Neural progenitor cell (in vitro differentiated cells): ENCODE measurements at regions not wholly inside any gene's neighbourhood (a gene's known extent, or its start where the extent isn't known, plus 50 kb on each side); places are given as distances from the start of the nearest gene placed in this dataset.

Experiments
- DNase-seq: peaks from one replicate; pipeline ENCODE4 v3.0.0-alpha.2; 2016; ENCODE audit warnings: low spot score
- H2AFZ ChIP-seq: fragments of 200-600 bp; sonication (generic); replicated peaks from 2 replicates; pipeline ENCODE4 v1.6.1; 2016; ENCODE audit warnings: antibody characterized with exemption
- H3F3A ChIP-seq: fragments of 200-600 bp; sonication (generic); 2 replicates; pipeline ENCODE4 v1.6.1; 2016; ENCODE audit warnings: antibody characterized with exemption, low read depth
- H3K27ac ChIP-seq: fragments of 200-600 bp; sonication (generic); 2 replicates; pipeline ENCODE4 v1.5.1; 2016; ENCODE audit warnings: mild to moderate bottlenecking
- H3K27me3 ChIP-seq: fragments of 200-600 bp; sonication (generic); 2 replicates; pipeline ENCODE4 v1.6.1; 2016; ENCODE audit warnings: mild to moderate bottlenecking, moderate library complexity
- H3K36me3 ChIP-seq: fragments of 200-600 bp; sonication (generic); 2 replicates; pipeline ENCODE4 v1.5.1; 2016
- H3K4me1 ChIP-seq: fragments of 200-600 bp; sonication (generic); 2 replicates; pipeline ENCODE4 v1.6.1; 2016; ENCODE audit warnings: mixed run types
- H3K4me2 ChIP-seq: fragments of 200-600 bp; sonication (generic); 2 replicates; pipeline ENCODE4 v1.6.1; 2016
- H3K4me3 ChIP-seq: fragments of 200-600 bp; sonication (generic); 2 replicates; pipeline ENCODE4 v1.5.1; 2016
- H3K79me2 ChIP-seq: fragments of 200-600 bp; sonication (generic); 2 replicates; pipeline ENCODE4 v1.6.1; 2016; ENCODE audit warnings: low read depth
- H3K9ac ChIP-seq: fragments of 200-600 bp; sonication (generic); 2 replicates; pipeline ENCODE4 v1.6.1; 2016
- H3K9me3 ChIP-seq: fragments of 200-600 bp; sonication (generic); 2 replicates; pipeline ENCODE4 v1.5.1; 2016; ENCODE audit warnings: low read depth
- H4K20me1 ChIP-seq: fragments of 200-600 bp; sonication (generic); 2 replicates; pipeline ENCODE4 v1.6.1; 2016; ENCODE audit warnings: low read depth
- H3K27ac Mint-ChIP-seq: 3 replicates; pipeline ENCODE4 v1.8.0; 2021; ENCODE audit warnings: mixed read lengths
- H3K27me3 Mint-ChIP-seq: 2 replicates; pipeline ENCODE4 v1.8.0; 2022; ENCODE audit warnings: low read depth, mild to moderate bottlenecking, inconsistent platforms, moderate library complexity, mixed read lengths; ENCODE audit not compliant: insufficient read depth
- H3K36me3 Mint-ChIP-seq: 3 replicates; pipeline ENCODE4 v1.8.0; 2021; ENCODE audit warnings: mixed read lengths
- H3K4me1 Mint-ChIP-seq: 3 replicates; pipeline ENCODE4 v1.8.0; 2021; ENCODE audit warnings: mixed read lengths
- H3K4me3 Mint-ChIP-seq: 3 replicates; pipeline ENCODE4 v1.8.0; 2021; ENCODE audit warnings: mild to moderate bottlenecking, moderate library complexity, mixed read lengths
- H3K9me3 Mint-ChIP-seq: 3 replicates; pipeline ENCODE4 v1.8.0; 2020; ENCODE audit warnings: mixed read lengths
- CTCF ChIP-seq: fragments of 200-600 bp; sonication (generic); IDR thresholded peaks from 2 replicates; pipeline ENCODE4 v1.5.1; 2017; ENCODE audit warnings: antibody characterized with exemption, mild to moderate bottlenecking
- EZH2 ChIP-seq: fragments of 200-600 bp; sonication (generic); IDR thresholded peaks from 2 replicates; pipeline ENCODE4 v1.6.1; 2017; ENCODE audit warnings: antibody characterized with exemption, mild to moderate bottlenecking, moderate library complexity
- EZH2phosphoT487 ChIP-seq: fragments of 200-600 bp; sonication (generic); IDR thresholded peaks from 2 replicates; pipeline ENCODE4 v1.6.1; 2017; ENCODE audit warnings: antibody characterized with exemption

GRCh38 chr16:14331020-14331419, 259.9 kb downstream of the MRTFB start:
- H3K4me3 ChIP-seq: no peak overlapping the region
- H3K9me3 ChIP-seq: peaks cover 5% of the 10 kb centered on the region
- H3K79me2 ChIP-seq: no peaks in the 10 kb centered on the region
- H3F3A ChIP-seq: peaks cover 5% of the 10 kb centered on the region
- H3K36me3 ChIP-seq: no peaks in the 10 kb centered on the region
- H3K4me1 ChIP-seq: peaks cover 7% of the 10 kb centered on the region
- no peak overlapping the region for H3K9ac ChIP-seq
- H3K9me3 Mint-ChIP-seq: peaks cover 7% of the 10 kb centered on the region
- H4K20me1 ChIP-seq: no peaks in the 10 kb centered on the region
- TF ChIP-seq EZH2phosphoT487 (no peak), EZH2 (no peak)
- H3K27ac ChIP-seq: no peak overlapping the region
- no peak for DNase-seq
- H3K27me3 Mint-ChIP-seq: peaks cover 11% of the 10 kb centered on the region
- H3K4me3 Mint-ChIP-seq: no peak overlapping the region
- no peaks in the 10 kb centered on the region for H3K27me3 ChIP-seq
- peaks cover 17% of the 10 kb centered on the region for H3K4me1 Mint-ChIP-seq
- no peak overlapping the region for H2AFZ ChIP-seq
- no peak overlapping the region for H3K27ac Mint-ChIP-seq
- H3K36me3 Mint-ChIP-seq: peaks cover 5% of the 10 kb centered on the region
- no peak overlapping the region for H3K4me2 ChIP-seq

GRCh38 chr16:14329727-14330350, 258.7 kb downstream of the MRTFB start:
- TF ChIP-seq EZH2 (no peak), EZH2phosphoT487 (no peak), CTCF (no peak)
- peaks cover 5% of the 10 kb centered on the region for H3K36me3 Mint-ChIP-seq

GRCh38 chr16:14325502-14326401, 254.6 kb downstream of the MRTFB start:
- H4K20me1 ChIP-seq: no peaks in the 10 kb centered on the region
- DNase-seq: peak; percentile 45
- peaks cover 12% of the 10 kb centered on the region for H3F3A ChIP-seq
- Mint-ChIP-seq H3K27me3 (peaks cover 5% of the 10 kb centered on the region), H3K36me3 (peaks cover 5% of the 10 kb centered on the region), H3K4me3 (peak overlapping the region; percentile 49), H3K9me3 (peaks cover 7% of the 10 kb centered on the region), H3K27ac (peak overlapping the region; percentile 95), H3K4me1 (peaks cover 24% of the 10 kb centered on the region)
- TF ChIP-seq EZH2phosphoT487 (no peak), EZH2 (no peak), CTCF (no peak)
- peak overlapping the region; percentile 19 for H3K4me2 ChIP-seq
- no peaks in the 10 kb centered on the region for H3K36me3 ChIP-seq
- peak overlapping the region; percentile 32 for H3K27ac ChIP-seq
- peaks cover 14% of the 10 kb centered on the region for H3K4me1 ChIP-seq
- peaks cover 5% of the 10 kb centered on the region for H3K9me3 ChIP-seq
- no peak overlapping the region for H3K9ac ChIP-seq
- no peaks in the 10 kb centered on the region for H3K79me2 ChIP-seq
- H3K27me3 ChIP-seq: no peaks in the 10 kb centered on the region
- no peak overlapping the region for H2AFZ ChIP-seq
- no peak overlapping the region for H3K4me3 ChIP-seq

More at GRCh38 chr16:14329727-14330350, 258.7 kb downstream of the MRTFB start:
- H2AFZ ChIP-seq: no peak overlapping the region
- Mint-ChIP-seq H3K4me3 (no peak overlapping the region), H3K27ac (no peak overlapping the region), H3K9me3 (peaks cover 7% of the 10 kb centered on the region), H3K27me3 (peaks cover 11% of the 10 kb centered on the region), H3K4me1 (peaks cover 24% of the 10 kb centered on the region)
- H3K79me2 ChIP-seq: no peaks in the 10 kb centered on the region
- H4K20me1 ChIP-seq: no peaks in the 10 kb centered on the region
- H3K4me2 ChIP-seq: no peak overlapping the region
- peaks cover 12% of the 10 kb centered on the region for H3F3A ChIP-seq
- no peak for DNase-seq
- H3K4me1 ChIP-seq: peaks cover 14% of the 10 kb centered on the region
- H3K27ac ChIP-seq: no peak overlapping the region
- no peaks in the 10 kb centered on the region for H3K27me3 ChIP-seq
- H3K4me3 ChIP-seq: no peak overlapping the region
- no peak overlapping the region for H3K9ac ChIP-seq
- H3K9me3 ChIP-seq: peaks cover 5% of the 10 kb centered on the region
- no peaks in the 10 kb centered on the region for H3K36me3 ChIP-seq
